ENCODE measurements at regions not wholly inside any gene's neighbourhood (a gene's known extent, or its start where the extent isn't known, plus 50 kb on each side); places are given as distances from the start of the nearest gene placed in this dataset.

GRCh38 chr14:53260928-53261327 is 107.8 kb upstream of the DDHD1 start:
- TF ChIP-seq POLR2A (IDR thresholded peaks at IDR 0.05) (no peak), CTCF (IDR thresholded peaks at IDR 0.05) (no peak)

All from thyroid gland (tissue), 4 donors.